WTC11 (cell line): ENCODE measurements at regions not wholly inside any gene's neighbourhood (a gene's known extent, or its start where the extent isn't known, plus 50 kb on each side); places are given as distances from the start of the nearest gene placed in this dataset.

ENCODE experiments used
- ATAC-seq: fragments of 200-7000 bp; cut with Tn5 transposase; 2 replicates; pipeline ENCODE4 v1.10.0; 2021; ENCODE audit warnings: mild to moderate bottlenecking, moderate library complexity
- CTCF ChIA-PET: fragments of 300-600 bp; sonication (Branson Sonifier 250); formaldehyde crosslinking; loops from one replicate; lab custom pipeline; 2021; ENCODE audit warnings: antibody characterized with exemption; lab: Charles Lee
- POLR2A ChIA-PET: fragments of 350-600 bp; sonication (Branson Sonifier 250); formaldehyde crosslinking; loops from one replicate; lab custom pipeline; 2021; ENCODE audit warnings: antibody characterized with exemption; lab: Charles Lee
- DNase-seq: peaks from one replicate; pipeline ENCODE4 v3.0.0; 2021; ENCODE audit warnings: low spot score
- H3K27ac Mint-ChIP-seq: 2 replicates; pipeline ENCODE4 v1.8.0; 2021; ENCODE audit warnings: mixed read lengths
- H3K27me3 Mint-ChIP-seq: 2 replicates; pipeline ENCODE4 v1.8.0; 2021; ENCODE audit warnings: low read depth, mild to moderate bottlenecking, moderate library complexity, mixed read lengths
- H3K36me3 Mint-ChIP-seq: 2 replicates; pipeline ENCODE4 v1.8.0; 2021; ENCODE audit warnings: mixed read lengths
- H3K4me1 Mint-ChIP-seq: 2 replicates; pipeline ENCODE4 v1.8.0; 2022; ENCODE audit warnings: mixed read lengths
- H3K4me3 Mint-ChIP-seq: 2 replicates; pipeline ENCODE4 v1.8.0; 2021; ENCODE audit warnings: mild to moderate bottlenecking, moderate library complexity, mixed read lengths
- H3K9me3 Mint-ChIP-seq: 2 replicates; pipeline ENCODE4 v1.8.0; 2021; ENCODE audit warnings: mixed read lengths
- ARID4B ChIP-seq: sonication (generic); formaldehyde crosslinking; IDR thresholded peaks from 2 replicates; pipeline ENCODE4 v1.8.0; 2023; ENCODE audit warnings: missing genetic modification reagents, mild to moderate bottlenecking, borderline replicate concordance
- ATF6 ChIP-seq: sonication (generic); formaldehyde crosslinking; IDR thresholded peaks from 2 replicates; pipeline ENCODE4 v1.8.1; 2023; ENCODE audit warnings: mild to moderate bottlenecking, missing genetic modification reagents
- CBFB ChIP-seq: sonication (generic); formaldehyde crosslinking; IDR thresholded peaks from 2 replicates; pipeline ENCODE4 v1.8.1; 2022; ENCODE audit warnings: mild to moderate bottlenecking, low read depth, missing genetic modification reagents
- CREM ChIP-seq: sonication (generic); formaldehyde crosslinking; IDR thresholded peaks from 2 replicates; pipeline ENCODE4 v1.8.1; 2022; ENCODE audit warnings: mild to moderate bottlenecking, missing genetic modification reagents, moderate library complexity
- E2F5 ChIP-seq: sonication (generic); formaldehyde crosslinking; IDR thresholded peaks from 2 replicates; pipeline ENCODE4 v1.8.1; 2022; ENCODE audit warnings: mild to moderate bottlenecking, moderate library complexity, missing genetic modification reagents
- FOXK1 ChIP-seq: sonication (generic); formaldehyde crosslinking; IDR thresholded peaks from 2 replicates; pipeline ENCODE4 v1.8.0; 2022; ENCODE audit warnings: mild to moderate bottlenecking, moderate library complexity, missing genetic modification reagents
- FOXP4 ChIP-seq: sonication (generic); formaldehyde crosslinking; IDR thresholded peaks from 2 replicates; pipeline ENCODE4 v1.8.0; 2022; ENCODE audit warnings: mild to moderate bottlenecking, missing genetic modification reagents
- GTF2I ChIP-seq: fragments of 250-450 bp; sonication (Bioruptor Pico); conservative IDR thresholded peaks from 2 replicates; pipeline ENCODE4 v1.4.0; 2021; ENCODE audit warnings: mild to moderate bottlenecking
- IRF2 ChIP-seq: sonication (generic); formaldehyde crosslinking; IDR thresholded peaks from 2 replicates; pipeline ENCODE4 v1.8.0; 2022; ENCODE audit warnings: low read depth, missing genetic modification reagents, borderline replicate concordance
- JAZF1 ChIP-seq: fragments of 250-450 bp; sonication (Bioruptor Pico); IDR thresholded peaks from 2 replicates; pipeline ENCODE4 v1.9.0; 2021; ENCODE audit warnings: moderate library complexity, mild to moderate bottlenecking, inconsistent platforms
- JUN ChIP-seq: sonication (generic); formaldehyde crosslinking; IDR thresholded peaks from 2 replicates; pipeline ENCODE4 v1.8.0; 2023; ENCODE audit warnings: mild to moderate bottlenecking, missing genetic modification reagents
- MLX ChIP-seq: sonication (generic); formaldehyde crosslinking; IDR thresholded peaks from 2 replicates; pipeline ENCODE4 v1.8.1; 2023; ENCODE audit warnings: mild to moderate bottlenecking, missing genetic modification reagents, moderate library complexity
- NR1H2 ChIP-seq: sonication (generic); formaldehyde crosslinking; IDR thresholded peaks from 2 replicates; pipeline ENCODE4 v1.9.0; 2021; ENCODE audit warnings: mild to moderate bottlenecking, moderate library complexity, missing genetic modification reagents
- NR2C2 ChIP-seq: sonication (generic); formaldehyde crosslinking; IDR thresholded peaks from 2 replicates; pipeline ENCODE4 v1.8.0; 2022; ENCODE audit warnings: mild to moderate bottlenecking, missing genetic modification reagents
- PREB ChIP-seq: sonication (generic); formaldehyde crosslinking; IDR thresholded peaks from 2 replicates; pipeline ENCODE4 v1.8.1; 2022; ENCODE audit warnings: mild to moderate bottlenecking, missing genetic modification reagents, moderate library complexity, borderline replicate concordance
- USF1 ChIP-seq: sonication (generic); formaldehyde crosslinking; IDR thresholded peaks from 2 replicates; pipeline ENCODE4 v1.8.0; 2022; ENCODE audit warnings: mild to moderate bottlenecking, missing genetic modification reagents
- ZBTB21 ChIP-seq: sonication (generic); formaldehyde crosslinking; IDR thresholded peaks from 2 replicates; pipeline ENCODE4 v1.8.1; 2023; ENCODE audit warnings: mild to moderate bottlenecking, missing genetic modification reagents, borderline replicate concordance
- ZBTB43 ChIP-seq: sonication (generic); formaldehyde crosslinking; IDR thresholded peaks from 2 replicates; pipeline ENCODE4 v1.8.1; 2023; ENCODE audit warnings: mild to moderate bottlenecking, missing genetic modification reagents
- ZNF232 ChIP-seq: sonication (generic); formaldehyde crosslinking; IDR thresholded peaks from 2 replicates; pipeline ENCODE4 v1.8.0; 2022; ENCODE audit warnings: mild to moderate bottlenecking, missing genetic modification reagents
- ZNF512 ChIP-seq: sonication (generic); formaldehyde crosslinking; IDR thresholded peaks from 2 replicates; pipeline ENCODE4 v1.8.1; 2022; ENCODE audit warnings: missing genetic modification reagents, borderline replicate concordance

- no peak overlapping the region for H3K4me3 Mint-ChIP-seq
- CTCF ChIA-PET: no interaction called here
- H3K36me3 Mint-ChIP-seq: no peaks in the 10 kb centered on the region
- H3K27ac Mint-ChIP-seq: no peak overlapping the region
- peaks cover 8% of the 10 kb centered on the region for H3K4me1 Mint-ChIP-seq
- H3K9me3 Mint-ChIP-seq: no peaks in the 10 kb centered on the region
- no peaks in the 10 kb centered on the region for H3K27me3 Mint-ChIP-seq
- POLR2A ChIA-PET: no interaction called here
- DNase-seq: no peak
- TF ChIP-seq ZBTB43 (no peak), JAZF1 (CRISPR knock-in tag) (no peak), MLX (CRISPR knock-in tag) (no peak), GTF2I (CRISPR knock-in tag) (no peak), ATF6 (CRISPR knock-in tag) (no peak), USF1 (CRISPR knock-in tag) (no peak), CREM (CRISPR knock-in tag) (no peak)
- ATAC-seq: no peak
Measured at GRCh38 chr2:183219888-183220287, 95.6 kb downstream of the NUP35 start.

- TF ChIP-seq JUN (CRISPR knock-in tag) (no peak), FOXK1 (CRISPR knock-in tag) (no peak), ZNF512 (CRISPR knock-in tag) (no peak), CBFB (CRISPR knock-in tag) (no peak), E2F5 (CRISPR knock-in tag) (no peak), ARID4B (no peak), ZBTB21 (no peak), FOXP4 (CRISPR knock-in tag) (no peak), ZNF232 (CRISPR knock-in tag) (no peak), IRF2 (CRISPR knock-in tag) (no peak), NR2C2 (CRISPR knock-in tag) (no peak), NR1H2 (CRISPR knock-in tag) (no peak), PREB (no peak)
- no peak overlapping the region for H3K4me3 Mint-ChIP-seq
- ATAC-seq (no peak), DNase-seq (no peak)
- no peaks in the 10 kb centered on the region for H3K27me3 Mint-ChIP-seq
- H3K4me1 Mint-ChIP-seq: peaks cover 11% of the 10 kb centered on the region
- ChIA-PET CTCF (interaction anchor here (1.3 to 1.7 kb wide), 2 partner anchors 22 to 26 kb away, joined by 3 to 5 read pairs; no protein-coding TSS in a partner anchor), POLR2A (no interaction called here)
- peaks cover 5% of the 10 kb centered on the region for H3K9me3 Mint-ChIP-seq
- peaks cover 5% of the 10 kb centered on the region; the same call in 1 of the 2 replicates for H3K36me3 Mint-ChIP-seq
- peak overlapping the region; percentile 43; the same call in 1 of the 2 replicates for H3K27ac Mint-ChIP-seq
Measured at GRCh38 chr2:183222751-183223150, 98.5 kb downstream of the NUP35 start.
